ENCODE measurements at regions not wholly inside any gene's neighbourhood (a gene's known extent, or its start where the extent isn't known, plus 50 kb on each side); places are given as distances from the start of the nearest gene placed in this dataset.

- no peak for TF ChIP-seq CTCF (conservative IDR thresholded peaks at IDR 0.05)
- Mint-ChIP-seq H3K4me1 (no peaks in the 10 kb centered on the region), H3K27ac (no peak overlapping the region), H3K36me3 (ENCODE audit: low read depth) (no peaks in the 10 kb centered on the region), H3K9me3 (no peaks in the 10 kb centered on the region), H3K4me3 (no peak overlapping the region), H3K27me3 (ENCODE audit: insufficient read depth) (peaks cover 6% of the 10 kb centered on the region)
- 69 to 92% methylated on average over 1 to 2 of the region's 2 CpGs for WGBS, 2 experiments (ENCODE audit: insufficient coverage in 1 of 2, insufficient read length in 1 of 2)
- Histone ChIP-seq H3K9me3 (ENCODE audit: control insufficient read depth, low read length) (no peaks in the 10 kb centered on the region), H3K9ac (ENCODE audit: extremely low read depth, low read length, poor library complexity, severe bottlenecking) (no peak overlapping the region), H3K27ac (ENCODE audit: low read depth, low read length) (no peak overlapping the region), H3K27me3 (ENCODE audit: control insufficient read depth, insufficient read depth, low read length, poor library complexity, severe bottlenecking) (no peaks in the 10 kb centered on the region), H3K4me1 (ENCODE audit: control insufficient read depth, insufficient read depth, low read length) (no peaks in the 10 kb centered on the region), H3K36me3 (ENCODE audit: control insufficient read depth, insufficient read depth, low read length) (no peaks in the 10 kb centered on the region), H3K4me3 (ENCODE audit: low read length) (no peak overlapping the region)
- DNase-seq: peak; percentile 49
These were observed 92.1 kb upstream of the FSTL4 start for GRCh38 chr5:133704411-133704810.

GRCh38 chr5:133703935-133704334, 91.6 kb upstream of the FSTL4 start:
- Mint-ChIP-seq H3K9me3 (no peaks in the 10 kb centered on the region), H3K36me3 (ENCODE audit: low read depth) (no peaks in the 10 kb centered on the region), H3K27me3 (ENCODE audit: insufficient read depth) (peaks cover 6% of the 10 kb centered on the region), H3K27ac (no peak overlapping the region), H3K4me3 (no peak overlapping the region), H3K4me1 (no peaks in the 10 kb centered on the region)
- no peak overlapping the region for H3K27ac ChIP-seq (ENCODE audit: low read depth, low read length)
- H3K27me3 ChIP-seq (ENCODE audit: control insufficient read depth, insufficient read depth, low read length, poor library complexity, severe bottlenecking): no peaks in the 10 kb centered on the region
- no peak for TF ChIP-seq CTCF (conservative IDR thresholded peaks at IDR 0.05)
- H3K9me3 ChIP-seq (ENCODE audit: control insufficient read depth, low read length): no peaks in the 10 kb centered on the region
- no peak overlapping the region for H3K4me3 ChIP-seq (ENCODE audit: low read length)
- peak; percentile 19 for DNase-seq
- H3K4me1 ChIP-seq (ENCODE audit: control insufficient read depth, insufficient read depth, low read length): no peaks in the 10 kb centered on the region
- H3K36me3 ChIP-seq (ENCODE audit: control insufficient read depth, insufficient read depth, low read length): no peaks in the 10 kb centered on the region
- WGBS, 2 experiments (ENCODE audit: insufficient coverage in 1 of 2, insufficient read length in 1 of 2): 100% methylated on average over 1 of the region's 1 CpG
- H3K9ac ChIP-seq (ENCODE audit: extremely low read depth, low read length, poor library complexity, severe bottlenecking): no peak overlapping the region

DNA sequence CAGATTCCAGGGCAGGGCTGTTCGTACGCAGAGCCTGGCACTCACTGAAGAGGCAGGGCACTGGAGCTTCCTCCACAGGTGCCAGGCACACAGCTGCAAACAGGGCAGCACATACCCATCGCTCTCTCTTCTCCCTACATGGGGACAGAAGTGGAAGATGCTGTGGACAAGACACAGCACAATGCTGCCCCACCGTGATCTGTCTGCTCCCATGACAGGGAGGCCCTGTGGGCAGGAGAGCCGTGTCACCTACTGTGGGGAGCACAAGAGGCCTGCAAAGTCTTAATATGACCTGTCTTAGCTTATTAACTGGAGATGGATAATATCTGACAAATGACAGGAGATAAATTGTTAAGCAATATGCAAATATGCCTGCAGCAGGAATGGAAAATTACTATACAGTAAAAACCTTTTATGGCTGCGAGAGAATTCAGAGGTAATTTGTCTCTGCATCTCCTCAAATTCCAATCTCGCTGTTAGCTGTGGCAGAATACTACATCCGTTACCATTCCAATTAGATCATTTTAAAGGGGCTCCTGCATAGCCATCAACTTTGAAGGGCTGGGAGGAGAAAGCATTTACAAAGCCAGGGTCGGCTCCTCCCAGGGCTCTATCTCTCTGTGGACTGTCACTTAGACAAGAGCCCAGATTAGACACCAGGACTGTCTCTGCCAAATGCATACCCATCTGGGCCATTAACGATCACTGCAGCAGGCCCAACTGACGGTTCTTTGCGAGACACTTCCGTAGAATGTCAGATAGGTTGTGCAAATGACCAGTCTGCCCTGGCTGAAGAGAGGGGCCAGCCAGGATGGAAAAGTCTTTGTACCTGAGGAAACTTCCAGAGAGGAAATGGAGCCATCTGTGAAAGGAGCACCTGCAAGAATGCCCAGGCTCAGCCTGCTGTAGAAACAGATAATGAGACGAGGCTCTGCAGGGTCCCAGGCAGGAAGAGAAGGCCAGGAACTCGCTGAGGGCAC, 90.7 kb upstream of the FSTL4 start:
- Mint-ChIP-seq H3K4me1 (no peaks in the 10 kb centered on the region), H3K9me3 (no peaks in the 10 kb centered on the region), H3K36me3 (ENCODE audit: low read depth) (no peaks in the 10 kb centered on the region), H3K4me3 (no peak overlapping the region), H3K27ac (no peak overlapping the region), H3K27me3 (ENCODE audit: insufficient read depth) (peaks cover 6% of the 10 kb centered on the region)
- WGBS, 2 experiments (ENCODE audit: insufficient coverage in 1 of 2, insufficient read length in 1 of 2): 89 to 90% methylated on average over 14 to 15 of the region's 15 CpGs
- H3K9ac ChIP-seq (ENCODE audit: extremely low read depth, low read length, poor library complexity, severe bottlenecking): no peak overlapping the region
- H3K36me3 ChIP-seq (ENCODE audit: control insufficient read depth, insufficient read depth, low read length): no peaks in the 10 kb centered on the region
- no peaks in the 10 kb centered on the region for H3K4me1 ChIP-seq (ENCODE audit: control insufficient read depth, insufficient read depth, low read length)
- H3K4me3 ChIP-seq (ENCODE audit: low read length): no peak overlapping the region
- no peaks in the 10 kb centered on the region for H3K27me3 ChIP-seq (ENCODE audit: control insufficient read depth, insufficient read depth, low read length, poor library complexity, severe bottlenecking)
- DNase-seq: peak; percentile 38
- H3K27ac ChIP-seq (ENCODE audit: low read depth, low read length): no peak overlapping the region
- no peak for TF ChIP-seq CTCF (conservative IDR thresholded peaks at IDR 0.05)
- H3K9me3 ChIP-seq (ENCODE audit: control insufficient read depth, low read length): no peaks in the 10 kb centered on the region

All from endodermal cell (in vitro differentiated cells).